Neural progenitor cell (in vitro differentiated cells): ENCODE measurements at regions not wholly inside any gene's neighbourhood (a gene's known extent, or its start where the extent isn't known, plus 50 kb on each side); places are given as distances from the start of the nearest gene placed in this dataset.
A peak's percentile ranks its signal among the peaks of the same experiment; 100 is the strongest.

ENCODE experiments used
- DNase-seq: peaks from one replicate; pipeline ENCODE4 v3.0.0-alpha.2; 2016; ENCODE audit warnings: low spot score
- H2AFZ ChIP-seq: fragments of 200-600 bp; sonication (generic); replicated peaks from 2 replicates; pipeline ENCODE4 v1.6.1; 2016; ENCODE audit warnings: antibody characterized with exemption
- H3F3A ChIP-seq: fragments of 200-600 bp; sonication (generic); 2 replicates; pipeline ENCODE4 v1.6.1; 2016; ENCODE audit warnings: antibody characterized with exemption, low read depth
- H3K27ac ChIP-seq: fragments of 200-600 bp; sonication (generic); 2 replicates; pipeline ENCODE4 v1.5.1; 2016; ENCODE audit warnings: mild to moderate bottlenecking
- H3K27me3 ChIP-seq: fragments of 200-600 bp; sonication (generic); 2 replicates; pipeline ENCODE4 v1.6.1; 2016; ENCODE audit warnings: mild to moderate bottlenecking, moderate library complexity
- H3K36me3 ChIP-seq: fragments of 200-600 bp; sonication (generic); 2 replicates; pipeline ENCODE4 v1.5.1; 2016
- H3K4me1 ChIP-seq: fragments of 200-600 bp; sonication (generic); 2 replicates; pipeline ENCODE4 v1.6.1; 2016; ENCODE audit warnings: mixed run types
- H3K4me2 ChIP-seq: fragments of 200-600 bp; sonication (generic); 2 replicates; pipeline ENCODE4 v1.6.1; 2016
- H3K4me3 ChIP-seq: fragments of 200-600 bp; sonication (generic); 2 replicates; pipeline ENCODE4 v1.5.1; 2016
- H3K79me2 ChIP-seq: fragments of 200-600 bp; sonication (generic); 2 replicates; pipeline ENCODE4 v1.6.1; 2016; ENCODE audit warnings: low read depth
- H3K9ac ChIP-seq: fragments of 200-600 bp; sonication (generic); 2 replicates; pipeline ENCODE4 v1.6.1; 2016
- H3K9me3 ChIP-seq: fragments of 200-600 bp; sonication (generic); 2 replicates; pipeline ENCODE4 v1.5.1; 2016; ENCODE audit warnings: low read depth
- H4K20me1 ChIP-seq: fragments of 200-600 bp; sonication (generic); 2 replicates; pipeline ENCODE4 v1.6.1; 2016; ENCODE audit warnings: low read depth
- H3K27ac Mint-ChIP-seq: 3 replicates; pipeline ENCODE4 v1.8.0; 2021; ENCODE audit warnings: mixed read lengths
- H3K27me3 Mint-ChIP-seq: 2 replicates; pipeline ENCODE4 v1.8.0; 2022; ENCODE audit warnings: low read depth, mild to moderate bottlenecking, inconsistent platforms, moderate library complexity, mixed read lengths; ENCODE audit not compliant: insufficient read depth
- H3K36me3 Mint-ChIP-seq: 3 replicates; pipeline ENCODE4 v1.8.0; 2021; ENCODE audit warnings: mixed read lengths
- H3K4me1 Mint-ChIP-seq: 3 replicates; pipeline ENCODE4 v1.8.0; 2021; ENCODE audit warnings: mixed read lengths
- H3K4me3 Mint-ChIP-seq: 3 replicates; pipeline ENCODE4 v1.8.0; 2021; ENCODE audit warnings: mild to moderate bottlenecking, moderate library complexity, mixed read lengths
- H3K9me3 Mint-ChIP-seq: 3 replicates; pipeline ENCODE4 v1.8.0; 2020; ENCODE audit warnings: mixed read lengths
- CTCF ChIP-seq: fragments of 200-600 bp; sonication (generic); IDR thresholded peaks from 2 replicates; pipeline ENCODE4 v1.5.1; 2017; ENCODE audit warnings: antibody characterized with exemption, mild to moderate bottlenecking
- EZH2 ChIP-seq: fragments of 200-600 bp; sonication (generic); IDR thresholded peaks from 2 replicates; pipeline ENCODE4 v1.6.1; 2017; ENCODE audit warnings: antibody characterized with exemption, mild to moderate bottlenecking, moderate library complexity
- EZH2phosphoT487 ChIP-seq: fragments of 200-600 bp; sonication (generic); IDR thresholded peaks from 2 replicates; pipeline ENCODE4 v1.6.1; 2017; ENCODE audit warnings: antibody characterized with exemption

GRCh38 chr17:72046178-72046577 lies 74.6 kb upstream of the SOX9 start:
- H3K4me1 Mint-ChIP-seq, result peaks cover 12% of the 10 kb centered on the region
- H3K27me3 Mint-ChIP-seq, result peaks cover 2% of the 10 kb centered on the region
- H3K79me2 ChIP-seq, result no peaks in the 10 kb centered on the region
- no peak overlapping the region for H3K27ac Mint-ChIP-seq
- peaks cover 4% of the 10 kb centered on the region for H3K4me1 ChIP-seq
- no peaks in the 10 kb centered on the region for H3K9me3 ChIP-seq
- H3K36me3 ChIP-seq, result no peaks in the 10 kb centered on the region
- H4K20me1 ChIP-seq, result no peaks in the 10 kb centered on the region
- H3K27ac ChIP-seq, result no peak overlapping the region
- no peaks in the 10 kb centered on the region for H3K27me3 ChIP-seq
- H3K4me3 Mint-ChIP-seq, result no peak overlapping the region
- H3K9ac ChIP-seq, result no peak overlapping the region
- H3K36me3 Mint-ChIP-seq, result no peaks in the 10 kb centered on the region
- TF ChIP-seq EZH2, result no peak
- TF ChIP-seq EZH2phosphoT487, result no peak
- TF ChIP-seq CTCF, result no peak
- no peak for DNase-seq
- no peak overlapping the region for H3K4me2 ChIP-seq
- no peak overlapping the region for H3K4me3 ChIP-seq
- no peaks in the 10 kb centered on the region for H3K9me3 Mint-ChIP-seq
- H3F3A ChIP-seq, result no peaks in the 10 kb centered on the region
- H2AFZ ChIP-seq, result peak overlapping the region; percentile 42

GRCh38 chr17:72046643-72047612 lies 73.9 kb upstream of the SOX9 start:
- Mint-ChIP-seq H3K4me3 (no peak overlapping the region), H3K27me3 (peaks cover 2% of the 10 kb centered on the region), H3K36me3 (no peaks in the 10 kb centered on the region), H3K27ac (peak overlapping the region; percentile 48), H3K9me3 (peaks cover 2% of the 10 kb centered on the region), H3K4me1 (peaks cover 12% of the 10 kb centered on the region)
- no peak overlapping the region for H3K4me3 ChIP-seq
- H3K27me3 ChIP-seq, result no peaks in the 10 kb centered on the region
- no peaks in the 10 kb centered on the region for H3K9me3 ChIP-seq
- H3K4me2 ChIP-seq, result no peak overlapping the region
- no peaks in the 10 kb centered on the region for H3K79me2 ChIP-seq
- H3K4me1 ChIP-seq, result peaks cover 4% of the 10 kb centered on the region
- no peak overlapping the region for H3K9ac ChIP-seq
- no peaks in the 10 kb centered on the region for H3K36me3 ChIP-seq
- no peaks in the 10 kb centered on the region for H3F3A ChIP-seq
- H3K27ac ChIP-seq, result no peak overlapping the region
- TF ChIP-seq EZH2, result no peak
- TF ChIP-seq CTCF, result no peak
- TF ChIP-seq EZH2phosphoT487, result no peak
- peak; percentile 17 for DNase-seq
- H2AFZ ChIP-seq, result peak overlapping the region; percentile 42
- no peaks in the 10 kb centered on the region for H4K20me1 ChIP-seq

GRCh38 chr17:72049914-72050313 lies 70.9 kb upstream of the SOX9 start:
- no peaks in the 10 kb centered on the region for H3K36me3 ChIP-seq
- H3K4me2 ChIP-seq, result no peak overlapping the region
- no peaks in the 10 kb centered on the region for H3K9me3 ChIP-seq
- peaks cover 15% of the 10 kb centered on the region for H3K4me1 ChIP-seq
- Mint-ChIP-seq H3K4me1 (peaks cover 26% of the 10 kb centered on the region), H3K9me3 (peaks cover 2% of the 10 kb centered on the region), H3K36me3 (no peaks in the 10 kb centered on the region), H3K4me3 (no peak overlapping the region), H3K27ac (no peak overlapping the region), H3K27me3 (peaks cover 5% of the 10 kb centered on the region)
- no peak overlapping the region for H2AFZ ChIP-seq
- H3K79me2 ChIP-seq, result no peaks in the 10 kb centered on the region
- no peaks in the 10 kb centered on the region for H3K27me3 ChIP-seq
- H4K20me1 ChIP-seq, result no peaks in the 10 kb centered on the region
- no peak for DNase-seq
- H3K27ac ChIP-seq, result no peak overlapping the region
- TF ChIP-seq CTCF (no peak), EZH2 (no peak), EZH2phosphoT487 (no peak)
- H3K9ac ChIP-seq, result no peak overlapping the region
- H3F3A ChIP-seq, result peaks cover 7% of the 10 kb centered on the region
- H3K4me3 ChIP-seq, result no peak overlapping the region
